Body of pancreas (tissue), 4 donors: ENCODE measurements at regions not wholly inside any gene's neighbourhood (a gene's known extent, or its start where the extent isn't known, plus 50 kb on each side); places are given as distances from the start of the nearest gene placed in this dataset.

Experiments
- ATAC-seq: fragments of 150-250 bp; one replicate; pipeline ENCODE4 v1.9.1; 2016
- DNase-seq, 4 donors: peaks; one replicate each; pipeline ENCODE4 v3.0.0-alpha.2; 2019
- H3K27ac ChIP-seq, 4 donors: fragments of 200-600 bp; sonication (generic); 1 replicate in 3 of 4; 2 replicates in 1 of 4; pipeline versions ENCODE4 v1.5.1 to v1.6.1; 2016 to 2019; ENCODE audit warnings: mild to moderate bottlenecking in 1 of 4, mixed read lengths in 1 of 4, moderate library complexity in 1 of 4
- H3K27me3 ChIP-seq, 2 donors: fragments of 200-600 bp; sonication (generic); one replicate each; pipeline ENCODE4 v1.6.0; 2016; ENCODE audit warnings: mild to moderate bottlenecking in 1 of 2
- H3K36me3 ChIP-seq, 2 donors: fragments of 200-600 bp; sonication (generic); replicated peaks in 1 of 2; 2 replicates each; pipeline ENCODE4 v1.5.1; 2016; ENCODE audit warnings: low read depth in 2 of 2; ENCODE audit not compliant: insufficient read depth in 1 of 2
- H3K4me1 ChIP-seq: fragments of 200-600 bp; sonication (generic); one replicate; pipeline ENCODE4 v1.6.0; 2016
- H3K4me3 ChIP-seq, 2 donors: fragments of 200-600 bp; sonication (generic); 1 replicate in 1 of 2; 2 replicates in 1 of 2; pipeline ENCODE4 v1.5.1; 2016 to 2019
- H3K9me3 ChIP-seq, 3 donors: fragments of 200-600 bp; sonication (generic); 1 replicate in 2 of 3; 2 replicates in 1 of 3; pipeline ENCODE4 v1.5.1; 2016
- POLR2A ChIP-seq, 3 donors: fragments of 450-650 bp; IDR thresholded peaks; one replicate each; pipeline ENCODE4 v1.6.1; 2016; ENCODE audit warnings: antibody characterized with exemption in 3 of 3, mild to moderate bottlenecking in 2 of 3
- WGBS, 2 donors: methylation state at CpG; one replicate each; pipeline ENCODE4 v1.1.5; 2017; 5-methylcytosine and 5-hydroxymethylcytosine counted together
- intact Hi-C: fragments of 100-400 bp; cut with DNase I; formaldehyde crosslinking; loops from one replicate; pipeline ENCODE4 v1.15.1; 2023
- TF ChIP-seq, protein P1 (sequence below), 7 experiments: fragments of 450-650 bp in 4 of 7; fragments of 200-600 bp in 3 of 7; sonication (generic) in 3 of 7; IDR thresholded peaks; one replicate each; pipeline ENCODE4 v1.5.1; 2016 to 2019; ENCODE audit warnings: antibody characterized with exemption in 7 of 7

DNA sequence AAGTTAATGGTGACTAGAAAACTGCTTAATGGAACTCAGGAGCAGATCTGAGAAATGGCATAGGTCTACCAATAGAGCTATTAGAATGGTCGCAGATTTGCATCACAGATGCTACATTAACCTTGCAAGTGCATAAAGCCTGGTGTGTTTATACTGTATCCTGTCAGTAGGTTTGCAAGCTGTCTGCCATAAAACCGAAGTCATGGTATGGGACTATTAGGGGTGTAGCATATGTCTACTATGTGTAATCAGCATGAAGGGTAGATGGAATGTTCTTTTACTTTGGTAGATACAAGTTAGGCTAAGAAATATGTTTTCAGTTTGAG, 574.2 kb upstream of the ADGRL2 start:
- ATAC-seq (no peak), DNase-seq (no peak)
- intact Hi-C loops: no loop called here
- Histone ChIP-seq H3K9me3 (no peaks in the 10 kb centered on the region), H3K36me3 (no peaks in the 10 kb centered on the region), H3K27ac (no peak overlapping the region), H3K27me3 (no peaks in the 10 kb centered on the region), H3K4me1 (no peaks in the 10 kb centered on the region), H3K4me3 (no peak overlapping the region)
- TF ChIP-seq, protein P1, sequence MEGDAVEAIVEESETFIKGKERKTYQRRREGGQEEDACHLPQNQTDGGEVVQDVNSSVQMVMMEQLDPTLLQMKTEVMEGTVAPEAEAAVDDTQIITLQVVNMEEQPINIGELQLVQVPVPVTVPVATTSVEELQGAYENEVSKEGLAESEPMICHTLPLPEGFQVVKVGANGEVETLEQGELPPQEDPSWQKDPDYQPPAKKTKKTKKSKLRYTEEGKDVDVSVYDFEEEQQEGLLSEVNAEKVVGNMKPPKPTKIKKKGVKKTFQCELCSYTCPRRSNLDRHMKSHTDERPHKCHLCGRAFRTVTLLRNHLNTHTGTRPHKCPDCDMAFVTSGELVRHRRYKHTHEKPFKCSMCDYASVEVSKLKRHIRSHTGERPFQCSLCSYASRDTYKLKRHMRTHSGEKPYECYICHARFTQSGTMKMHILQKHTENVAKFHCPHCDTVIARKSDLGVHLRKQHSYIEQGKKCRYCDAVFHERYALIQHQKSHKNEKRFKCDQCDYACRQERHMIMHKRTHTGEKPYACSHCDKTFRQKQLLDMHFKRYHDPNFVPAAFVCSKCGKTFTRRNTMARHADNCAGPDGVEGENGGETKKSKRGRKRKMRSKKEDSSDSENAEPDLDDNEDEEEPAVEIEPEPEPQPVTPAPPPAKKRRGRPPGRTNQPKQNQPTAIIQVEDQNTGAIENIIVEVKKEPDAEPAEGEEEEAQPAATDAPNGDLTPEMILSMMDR (IDR thresholded peaks at IDR 0.05): no peak
- TF ChIP-seq POLR2A (IDR thresholded peaks at IDR 0.05): no peak
- 75 to 78% methylated on average over 2 of the region's 2 CpGs for WGBS, 2 donors

DNA sequence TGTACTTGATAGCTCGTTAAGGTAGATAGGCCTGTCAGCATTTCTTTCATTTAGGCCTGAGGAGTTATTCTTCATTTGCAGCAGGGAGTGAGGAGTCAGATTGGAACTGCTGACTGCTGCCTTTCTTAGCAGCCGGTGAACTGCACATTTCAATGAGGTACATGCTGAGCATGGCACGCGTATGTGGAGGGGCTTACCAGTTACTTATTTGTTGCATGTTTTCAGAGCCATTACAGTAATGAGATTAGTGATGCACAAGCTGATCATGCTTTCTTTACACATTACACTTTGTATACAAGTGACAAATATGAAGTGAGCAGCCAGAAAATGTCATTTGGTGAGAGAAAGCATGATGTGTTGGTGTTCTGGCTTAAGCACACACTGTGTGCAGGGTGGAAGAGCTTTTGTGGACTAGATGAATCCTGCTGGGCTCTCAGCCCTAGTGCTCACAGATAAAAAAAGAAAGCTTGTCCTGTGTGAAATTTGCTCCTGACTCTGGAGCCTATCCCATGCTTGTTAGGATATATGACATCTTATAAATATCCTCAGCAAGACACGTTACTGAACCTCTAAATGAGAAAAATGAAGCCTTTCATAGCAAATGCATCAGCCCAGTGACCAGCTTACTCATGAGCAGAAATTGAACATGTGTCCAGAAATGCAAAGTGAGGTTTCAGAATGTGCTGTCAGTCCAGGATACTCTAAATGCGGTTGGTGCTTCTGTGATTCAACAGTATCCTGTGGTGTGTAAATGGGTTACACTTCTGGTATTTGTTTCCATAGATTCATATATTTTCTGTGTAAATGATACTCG, 574.7 kb upstream of the ADGRL2 start:
- Histone ChIP-seq H3K27ac (no peak overlapping the region), H3K27me3 (no peaks in the 10 kb centered on the region), H3K36me3 (no peaks in the 10 kb centered on the region), H3K4me3 (no peak overlapping the region), H3K4me1 (no peaks in the 10 kb centered on the region), H3K9me3 (no peaks in the 10 kb centered on the region)
- 63 to 71% methylated on average over 7 of the region's 7 CpGs for WGBS, 2 donors
- TF ChIP-seq POLR2A (IDR thresholded peaks at IDR 0.05): no peak
- TF ChIP-seq, protein P1 (IDR thresholded peaks at IDR 0.05): no peak
- ATAC-seq (no peak), DNase-seq (no peak)
- intact Hi-C loops: no loop called here

DNA sequence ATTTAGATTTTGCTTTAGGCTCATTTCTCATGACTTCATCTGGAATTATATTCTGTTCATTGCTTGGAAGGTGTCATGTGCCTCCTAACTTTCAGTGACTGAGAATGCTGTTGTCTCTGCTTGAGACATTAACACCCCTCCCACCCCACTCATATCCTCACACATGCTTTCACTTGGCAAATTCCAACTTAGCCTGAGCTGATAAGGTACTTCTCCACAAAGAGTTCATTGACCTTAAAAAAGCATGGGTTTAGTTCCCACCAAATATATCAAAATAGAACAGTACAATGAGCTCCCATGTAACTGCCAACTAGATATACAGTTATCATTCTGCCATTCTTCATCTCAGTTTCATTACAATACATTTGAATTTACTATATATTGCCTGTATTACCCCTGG, 576.5 kb upstream of the ADGRL2 start:
- DNase-seq (no peak), ATAC-seq (no peak)
- Histone ChIP-seq H3K4me1 (no peaks in the 10 kb centered on the region), H3K27me3 (no peaks in the 10 kb centered on the region), H3K9me3 (no peaks in the 10 kb centered on the region), H3K27ac (no peak overlapping the region), H3K4me3 (no peak overlapping the region), H3K36me3 (no peaks in the 10 kb centered on the region)
- intact Hi-C loops: no loop called here
- TF ChIP-seq, protein P1 (IDR thresholded peaks at IDR 0.05): no peak
- TF ChIP-seq POLR2A (IDR thresholded peaks at IDR 0.05): no peak

DNA sequence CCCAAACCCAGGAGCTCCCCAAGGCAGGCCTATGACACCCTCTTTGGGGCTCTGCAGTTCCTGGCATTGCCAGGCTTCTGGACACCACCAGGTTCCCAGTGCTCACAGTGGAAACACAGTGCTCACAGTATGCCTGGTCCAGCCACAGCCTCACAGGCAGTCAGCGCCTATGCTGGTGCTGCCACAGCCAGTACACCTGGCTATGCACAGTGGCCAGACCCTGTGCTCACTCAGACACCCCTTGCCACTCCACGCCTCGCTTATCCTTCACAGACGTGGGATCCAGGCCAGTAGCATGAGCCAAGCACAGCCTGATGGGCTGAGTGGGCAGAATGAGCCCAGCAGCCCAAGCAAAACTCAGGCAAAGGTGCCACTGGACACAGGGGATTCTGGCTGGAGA, 579.2 kb upstream of the ADGRL2 start:
- Histone ChIP-seq H3K4me3 (no peak overlapping the region), H3K4me1 (no peaks in the 10 kb centered on the region), H3K27ac (no peak overlapping the region), H3K36me3 (no peaks in the 10 kb centered on the region), H3K9me3 (no peaks in the 10 kb centered on the region), H3K27me3 (no peaks in the 10 kb centered on the region)
- DNase-seq: no peak
- TF ChIP-seq, protein P1 (IDR thresholded peaks at IDR 0.05): no peak
- TF ChIP-seq POLR2A (IDR thresholded peaks at IDR 0.05): no peak
- 67 to 95% methylated on average over 4 of the region's 4 CpGs for WGBS, 2 donors
- intact Hi-C loops: no loop called here
- no peak for ATAC-seq

DNA sequence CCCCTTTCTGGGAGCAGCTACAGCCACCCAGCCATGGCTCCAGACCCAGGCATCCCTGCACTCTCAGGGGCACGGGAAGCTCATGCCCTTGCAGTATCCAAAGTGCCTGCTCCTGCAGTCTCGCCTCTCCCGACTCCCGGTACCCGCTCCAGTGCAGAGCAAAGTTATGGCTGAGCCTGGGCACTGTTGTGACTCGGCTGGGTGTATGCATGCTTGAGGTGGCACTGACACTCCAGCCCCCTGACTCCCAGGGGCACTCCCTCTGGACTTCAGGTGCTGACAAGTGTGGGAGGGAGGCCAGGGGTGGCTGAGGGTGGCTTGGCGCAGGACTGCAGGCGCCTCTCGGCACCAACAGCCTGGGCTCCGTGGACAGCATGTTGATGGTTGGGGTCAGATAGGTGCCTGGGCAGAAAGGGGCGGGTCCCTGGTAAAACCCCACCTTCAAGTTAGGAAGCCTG, 580.1 kb upstream of the ADGRL2 start:
- Histone ChIP-seq H3K4me1 (no peaks in the 10 kb centered on the region), H3K4me3 (no peak overlapping the region), H3K27me3 (no peaks in the 10 kb centered on the region), H3K36me3 (no peaks in the 10 kb centered on the region), H3K27ac (no peak overlapping the region), H3K9me3 (no peaks in the 10 kb centered on the region)
- DNase-seq (no peak), ATAC-seq (no peak)
- TF ChIP-seq, protein P1 (IDR thresholded peaks at IDR 0.05): no peak
- no peak for TF ChIP-seq POLR2A (IDR thresholded peaks at IDR 0.05)
- WGBS, 2 donors: 80 to 96% methylated on average over 4 to 11 of the region's 11 CpGs
- intact Hi-C loops: no loop called here
